ENCODE measurements at regions not wholly inside any gene's neighbourhood (a gene's known extent, or its start where the extent isn't known, plus 50 kb on each side); places are given as distances from the start of the nearest gene placed in this dataset.
"Not testable (repeated sequence)": the region's sequence is repeated elsewhere in the genome, so short reads cannot be mapped to it uniquely, and the experiment has no call there.

GRCh38 chr20:5386846-5387245 lies 70.1 kb upstream of the PROKR2 start:
- not testable (repeated sequence) for DNase-seq

GRCh38 chr20:5381527-5381926 lies 64.8 kb upstream of the PROKR2 start:
- DNase-seq = not testable (repeated sequence)

GRCh38 chr20:5377484-5377883 lies 60.7 kb upstream of the PROKR2 start:
- DNase-seq = no peak

- no peak for DNase-seq
These were observed 59.5 kb upstream of the PROKR2 start for GRCh38 chr20:5376228-5376627.

GRCh38 chr20:5374171-5374570 lies 57.4 kb upstream of the PROKR2 start:
- DNase-seq = no peak

- no peak for DNase-seq
These were observed 55.6 kb upstream of the PROKR2 start for GRCh38 chr20:5372371-5372770.

- DNase-seq = no peak
These were observed 52.9 kb upstream of the PROKR2 start for GRCh38 chr20:5369629-5370028.

Measured in femur (tissue), 1 donor.